ENCODE measurements at regions not wholly inside any gene's neighbourhood (a gene's known extent, or its start where the extent isn't known, plus 50 kb on each side); places are given as distances from the start of the nearest gene placed in this dataset.
"Not testable (repeated sequence)": the region's sequence is repeated elsewhere in the genome, so short reads cannot be mapped to it uniquely, and the experiment has no call there.

GRCh38 chr13:76667551-76667950 is 218.7 kb downstream of the KCTD12 start:
- Mint-ChIP-seq H3K4me1 (ENCODE audit: low read depth) (no peaks in the 10 kb centered on the region), H3K27ac (no peak overlapping the region), H3K27me3 (ENCODE audit: insufficient read depth) (peaks cover 3% of the 10 kb centered on the region; the same call in 1 of the 2 replicates), H3K36me3 (ENCODE audit: low read depth) (no peaks in the 10 kb centered on the region), H3K4me3 (no peak overlapping the region), H3K9me3 (no peaks in the 10 kb centered on the region)
- DNase-seq: peak; percentile 48
- TF ChIP-seq CTCF (IDR thresholded peaks at IDR 0.05): peak; percentile 75

DNA sequence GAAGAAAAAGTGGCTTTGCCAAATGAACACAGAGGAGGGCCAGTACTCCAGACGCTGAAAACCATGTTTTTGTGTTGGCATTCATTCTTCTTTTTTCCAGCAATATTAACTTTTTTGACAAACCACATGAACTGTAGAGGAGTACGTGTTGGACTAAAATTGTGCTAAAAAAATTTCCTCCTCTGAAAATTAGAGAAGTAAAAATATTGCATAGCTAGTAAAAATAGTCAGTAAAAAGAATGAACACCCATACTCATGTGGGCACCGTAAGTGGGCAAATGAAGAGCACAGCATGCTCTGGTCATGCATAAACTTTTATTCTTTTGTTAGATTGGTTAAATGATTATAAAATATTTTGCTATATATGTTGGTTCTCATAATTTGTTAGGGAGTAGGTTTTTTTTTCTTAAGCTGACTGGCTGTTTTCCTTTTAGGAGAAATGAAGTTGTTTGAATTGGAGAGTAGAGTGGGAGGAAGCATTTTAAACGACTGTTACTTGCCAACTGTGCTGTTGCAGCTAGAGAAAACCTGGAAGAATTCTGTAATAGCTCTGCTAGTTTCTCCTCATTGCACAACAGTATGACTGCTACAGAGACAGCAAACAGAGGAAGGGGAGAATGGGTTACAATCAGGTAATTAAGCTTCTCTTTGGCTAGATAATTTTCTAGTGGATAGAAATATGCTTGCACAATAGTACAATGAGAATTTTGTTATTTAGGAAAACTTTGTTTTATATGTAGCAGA is 222.4 kb downstream of the KCTD12 start:
- no peak for DNase-seq
- H3K4me3 Mint-ChIP-seq: no peak overlapping the region
- H3K4me1 Mint-ChIP-seq (ENCODE audit: low read depth): no peaks in the 10 kb centered on the region
- no peaks in the 10 kb centered on the region for H3K9me3 Mint-ChIP-seq
- no peak for TF ChIP-seq CTCF (IDR thresholded peaks at IDR 0.05)
- H3K27ac Mint-ChIP-seq: no peak overlapping the region
- peaks cover 3% of the 10 kb centered on the region; the same call in 1 of the 2 replicates for H3K27me3 Mint-ChIP-seq (ENCODE audit: insufficient read depth)
- no peaks in the 10 kb centered on the region for H3K36me3 Mint-ChIP-seq (ENCODE audit: low read depth)

GRCh38 chr13:76659074-76659473 is 227.1 kb downstream of the KCTD12 start:
- H3K27ac Mint-ChIP-seq; H3K4me3 Mint-ChIP-seq; DNase-seq; H3K4me1 Mint-ChIP-seq (ENCODE audit: low read depth); H3K36me3 Mint-ChIP-seq (ENCODE audit: low read depth); H3K9me3 Mint-ChIP-seq; H3K27me3 Mint-ChIP-seq (ENCODE audit: insufficient read depth): not testable (repeated sequence)

DNA sequence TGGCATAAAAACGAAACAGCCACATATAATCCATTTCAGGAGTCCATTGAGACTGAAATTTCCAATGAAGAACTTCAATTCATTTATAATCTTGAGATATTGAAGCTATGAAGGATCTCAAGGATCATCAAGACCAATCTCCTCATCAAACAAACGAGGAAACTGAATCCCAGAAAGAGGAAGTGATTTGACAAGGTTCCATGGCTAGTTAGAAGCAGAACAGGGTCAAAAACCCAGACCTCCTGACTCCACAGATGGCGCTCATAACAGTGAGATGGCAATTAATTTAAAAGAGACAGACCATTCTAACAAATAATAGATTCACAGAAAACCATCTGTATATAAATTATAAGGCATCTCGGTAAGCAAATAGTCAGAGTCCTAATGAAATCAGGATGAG is 229.7 kb downstream of the KCTD12 start:
- TF ChIP-seq CTCF (IDR thresholded peaks at IDR 0.05): no peak
- H3K4me1 Mint-ChIP-seq (ENCODE audit: low read depth): no peaks in the 10 kb centered on the region
- H3K9me3 Mint-ChIP-seq: no peaks in the 10 kb centered on the region
- H3K27ac Mint-ChIP-seq: no peak overlapping the region
- H3K4me3 Mint-ChIP-seq: no peak overlapping the region
- peaks cover 5% of the 10 kb centered on the region for H3K27me3 Mint-ChIP-seq (ENCODE audit: insufficient read depth)
- H3K36me3 Mint-ChIP-seq (ENCODE audit: low read depth): no peaks in the 10 kb centered on the region
- DNase-seq: no peak

GRCh38 chr13:76656056-76656455 is 230.1 kb downstream of the KCTD12 start:
- no peak for DNase-seq
- no peaks in the 10 kb centered on the region for H3K36me3 Mint-ChIP-seq (ENCODE audit: low read depth)
- no peak for TF ChIP-seq CTCF (IDR thresholded peaks at IDR 0.05)
- H3K27ac Mint-ChIP-seq: no peak overlapping the region
- no peak overlapping the region for H3K4me3 Mint-ChIP-seq
- no peaks in the 10 kb centered on the region for H3K9me3 Mint-ChIP-seq
- H3K4me1 Mint-ChIP-seq (ENCODE audit: low read depth): no peaks in the 10 kb centered on the region
- H3K27me3 Mint-ChIP-seq (ENCODE audit: insufficient read depth): peaks cover 7% of the 10 kb centered on the region

- Mint-ChIP-seq H3K27ac (no peak overlapping the region), H3K9me3 (peaks cover 4% of the 10 kb centered on the region; the same call in 1 of the 2 replicates), H3K36me3 (ENCODE audit: low read depth) (no peaks in the 10 kb centered on the region), H3K27me3 (ENCODE audit: insufficient read depth) (peaks cover 7% of the 10 kb centered on the region), H3K4me1 (ENCODE audit: low read depth) (no peaks in the 10 kb centered on the region), H3K4me3 (no peak overlapping the region)
- no peak for TF ChIP-seq CTCF (IDR thresholded peaks at IDR 0.05)
- DNase-seq: no peak
These were observed 231.9 kb downstream of the KCTD12 start for GRCh38 chr13:76654263-76654662.
